ENCODE measurements at regions not wholly inside any gene's neighbourhood (a gene's known extent, or its start where the extent isn't known, plus 50 kb on each side); places are given as distances from the start of the nearest gene placed in this dataset.

- 0 out of 2 replicates have a peak overlapping the region, but pooled peaks have one; percentile 82 for H2BK20ac ChIP-seq (ENCODE audit: low read length)
- no peaks in the 10 kb centered on the region for H3K27me3 ChIP-seq (replicated peaks in 1 of 4; ENCODE audit: control insufficient read depth in 3 of 4, extremely low read depth in 1 of 4, insufficient read depth in 3 of 4, low read length in 3 of 4)
- H3K4me1 ChIP-seq (replicated peaks in 1 of 4; ENCODE audit: control insufficient read depth in 3 of 4, insufficient read depth in 4 of 4, low read length in 3 of 4) = peaks cover 0 to 16% (median 2%) of the 10 kb centered on the region in 4 experiments; a peak in 3 of 7 replicates
- H2BK15ac ChIP-seq (ENCODE audit: low read length) = no peak overlapping the region
- H4K91ac ChIP-seq (replicated peaks; ENCODE audit: insufficient read length, low read length) = no peak overlapping the region
- H2AK5ac ChIP-seq (ENCODE audit: low read depth, low read length) = no peak overlapping the region
- DNase-seq (ENCODE audit: low read depth in 1 of 2, low spot score in 2 of 2) (no peak), FAIRE-seq (no peak)
- H3K56ac ChIP-seq (replicated peaks; ENCODE audit: insufficient read length, low read depth, low read length) = no peak overlapping the region
- no peak overlapping the region for H3K14ac ChIP-seq (ENCODE audit: insufficient read length)
- no peak overlapping the region for H3K4ac ChIP-seq (replicated peaks; ENCODE audit: insufficient read length, low read depth, low read length)
- no peak overlapping the region for H4K8ac ChIP-seq (ENCODE audit: extremely low read depth, insufficient read depth, low read length)
- ChIA-PET CTCF (ENCODE audit: partially characterized antibody) (interaction anchor here (1.0 kb wide), 2 partner anchors 11 to 16 kb away, joined by 3 read pairs; no protein-coding TSS in a partner anchor), POLR2A (ENCODE audit: partially characterized antibody) (no interaction called here)
- H2BK12ac ChIP-seq (ENCODE audit: low read depth, low read length) = no peak overlapping the region
- no peaks in the 10 kb centered on the region for H3K79me2 ChIP-seq (ENCODE audit: control insufficient read depth in 1 of 2, insufficient read depth in 2 of 2, low read length in 2 of 2)
- H3K4me2 ChIP-seq (ENCODE audit: insufficient read depth in 1 of 2, low read depth in 2 of 2, low read length in 2 of 2) = 0 out of 4 replicates have a peak overlapping the region, but pooled peaks of 1 of the 2 experiments have one; percentile 28
- 88% methylated on average over 2 of the region's 2 CpGs; no CpG with 5 or more reads in 1 of the 2 experiments for WGBS, 2 experiments (ENCODE audit: extremely low coverage in 1 of 2, insufficient coverage in 1 of 2, insufficient read length in 1 of 2, insufficient replicate concordance in 2 of 2, low coverage in 1 of 2, low lambda C conversion rate in 2 of 2, missing lambda C conversion rate in 1 of 2)
- no peaks in the 10 kb centered on the region for H3K23me2 ChIP-seq (ENCODE audit: low read depth, low read length)
- no peak overlapping the region for H3K27ac ChIP-seq (ENCODE audit: low read depth, low read length)
- no peak overlapping the region for H2BK5ac ChIP-seq (ENCODE audit: low read depth, low read length)
- H3K36me3 ChIP-seq (ENCODE audit: control insufficient read depth in 2 of 4, insufficient read depth in 4 of 4, low read length in 3 of 4) = no peaks in the 10 kb centered on the region
- no peaks in the 10 kb centered on the region for H4K20me1 ChIP-seq (replicated peaks in 1 of 2; ENCODE audit: control insufficient read depth in 1 of 2, insufficient read depth in 2 of 2, low read length in 2 of 2)
- H3K23ac ChIP-seq (ENCODE audit: insufficient read length) = no peak overlapping the region
- H2BK120ac ChIP-seq (replicated peaks; ENCODE audit: low read depth, low read length) = no peak overlapping the region
- no peak for TF ChIP-seq BCL11A (IDR thresholded peaks at IDR 0.05; ENCODE audit: low read depth in 2 of 2, low read length in 2 of 2)
- TF ChIP-seq KDM5A (IDR thresholded peaks at IDR 0.05; ENCODE audit: low read length) = no peak
- TF ChIP-seq USF2 (IDR thresholded peaks at IDR 0.05; ENCODE audit: low read length) = no peak
- no peaks in the 10 kb centered on the region for H3K79me1 ChIP-seq (ENCODE audit: low read depth, low read length)
- H3K9me3 ChIP-seq (ENCODE audit: insufficient read depth in 2 of 2, low read depth in 1 of 2, low read length in 1 of 2) = no peaks in the 10 kb centered on the region
- no peak overlapping the region for H3K18ac ChIP-seq (ENCODE audit: extremely low read depth, low read length)
- H4K5ac ChIP-seq (ENCODE audit: insufficient read length, low read depth, low read length) = no peak overlapping the region
- no peak overlapping the region for H3K4me3 ChIP-seq (ENCODE audit: extremely low read depth in 1 of 4, insufficient read depth in 2 of 4, low read depth in 3 of 4, low read length in 4 of 4)
- H3K9ac ChIP-seq (replicated peaks in 1 of 4; ENCODE audit: extremely low read depth in 1 of 4, low read depth in 3 of 4, low read length in 3 of 4) = no peak overlapping the region
- no peak overlapping the region for H2AFZ ChIP-seq (ENCODE audit: low read length)
Observed at GRCh38 chr9:117596678-117597077, 107.5 kb upstream of the TLR4 start.
